Tibial nerve (tissue), 4 donors: ENCODE measurements at regions not wholly inside any gene's neighbourhood (a gene's known extent, or its start where the extent isn't known, plus 50 kb on each side); places are given as distances from the start of the nearest gene placed in this dataset.

Experiments used
- DNase-seq, 2 donors: peaks; one replicate each; pipeline ENCODE4 v3.0.0-alpha.2; 2019; ENCODE audit warnings: low spot score in 2 of 2
- H3K27ac ChIP-seq, 4 donors: fragments of 200-600 bp; sonication (generic) in 3 of 4; one replicate each; pipeline ENCODE4 v1.5.1; 2017 to 2019; ENCODE audit warnings: mild to moderate bottlenecking in 1 of 4
- H3K27me3 ChIP-seq, 2 donors: fragments of 200-600 bp; sonication (generic) in 1 of 2; one replicate each; pipeline versions ENCODE4 v1.5.1 to v1.6.0; 2017 to 2019
- H3K36me3 ChIP-seq, 3 donors: fragments of 200-600 bp; sonication (generic); one replicate each; pipeline ENCODE4 v1.5.1; 2018 to 2019
- H3K4me1 ChIP-seq, 4 donors: fragments of 200-600 bp; sonication (generic) in 3 of 4; one replicate each; pipeline ENCODE4 v1.5.1; 2017 to 2019
- H3K4me3 ChIP-seq, 4 donors: fragments of 200-600 bp; sonication (generic) in 3 of 4; one replicate each; pipeline ENCODE4 v1.5.1; 2017 to 2019; ENCODE audit warnings: mild to moderate bottlenecking in 1 of 4, moderate library complexity in 1 of 4
- H3K9me3 ChIP-seq, 4 donors: fragments of 200-600 bp; sonication (generic) in 3 of 4; one replicate each; pipeline ENCODE4 v1.5.1; 2017 to 2019
- EP300 ChIP-seq, 2 donors: sonication (generic); formaldehyde crosslinking; IDR thresholded peaks; one replicate each; pipeline ENCODE4 v1.6.1; 2017; ENCODE audit warnings: antibody characterized with exemption in 2 of 2, mild to moderate bottlenecking in 1 of 2
- POLR2A ChIP-seq, 2 donors: fragments of 450-650 bp; IDR thresholded peaks; one replicate each; pipeline ENCODE4 v1.6.1; 2017; ENCODE audit warnings: antibody characterized with exemption in 2 of 2, mild to moderate bottlenecking in 2 of 2, moderate library complexity in 2 of 2
- WGBS, 2 donors: methylation state at CpG; one replicate each; pipeline ENCODE4 v1.1.5; 2018; 5-methylcytosine and 5-hydroxymethylcytosine counted together
- TF ChIP-seq, protein P1 (sequence below), 5 experiments: fragments of 200-600 bp in 3 of 5; fragments of 450-650 bp in 2 of 5; sonication (generic) in 3 of 5; IDR thresholded peaks; one replicate each; pipeline ENCODE4 v1.5.1; 2016 to 2019; ENCODE audit warnings: antibody characterized with exemption in 5 of 5, mild to moderate bottlenecking in 3 of 5, moderate library complexity in 2 of 5

- Histone ChIP-seq H3K4me3 (no peak overlapping the region), H3K27me3 (no peaks in the 10 kb centered on the region), H3K36me3 (no peaks in the 10 kb centered on the region), H3K27ac (peak overlapping the region in 3 of 4 donors; percentile 11 to 36 (median 22)), H3K4me1 (peaks cover 0 to 37% (median 4%) of the 10 kb centered on the region in 4 donors), H3K9me3 (no peaks in the 10 kb centered on the region)
- DNase-seq: no peak
- TF ChIP-seq, protein P1, sequence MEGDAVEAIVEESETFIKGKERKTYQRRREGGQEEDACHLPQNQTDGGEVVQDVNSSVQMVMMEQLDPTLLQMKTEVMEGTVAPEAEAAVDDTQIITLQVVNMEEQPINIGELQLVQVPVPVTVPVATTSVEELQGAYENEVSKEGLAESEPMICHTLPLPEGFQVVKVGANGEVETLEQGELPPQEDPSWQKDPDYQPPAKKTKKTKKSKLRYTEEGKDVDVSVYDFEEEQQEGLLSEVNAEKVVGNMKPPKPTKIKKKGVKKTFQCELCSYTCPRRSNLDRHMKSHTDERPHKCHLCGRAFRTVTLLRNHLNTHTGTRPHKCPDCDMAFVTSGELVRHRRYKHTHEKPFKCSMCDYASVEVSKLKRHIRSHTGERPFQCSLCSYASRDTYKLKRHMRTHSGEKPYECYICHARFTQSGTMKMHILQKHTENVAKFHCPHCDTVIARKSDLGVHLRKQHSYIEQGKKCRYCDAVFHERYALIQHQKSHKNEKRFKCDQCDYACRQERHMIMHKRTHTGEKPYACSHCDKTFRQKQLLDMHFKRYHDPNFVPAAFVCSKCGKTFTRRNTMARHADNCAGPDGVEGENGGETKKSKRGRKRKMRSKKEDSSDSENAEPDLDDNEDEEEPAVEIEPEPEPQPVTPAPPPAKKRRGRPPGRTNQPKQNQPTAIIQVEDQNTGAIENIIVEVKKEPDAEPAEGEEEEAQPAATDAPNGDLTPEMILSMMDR (IDR thresholded peaks at IDR 0.05): no peak
- no peak for TF ChIP-seq POLR2A (IDR thresholded peaks at IDR 0.05)
- 62 to 65% methylated on average over 14 of the region's 14 CpGs for WGBS, 2 donors
Measured at GRCh38 chr12:116436561-116437249, 122.5 kb upstream of the MAP1LC3B2 start.

- no peaks in the 10 kb centered on the region for H3K27me3 ChIP-seq
- no peak overlapping the region for H3K4me3 ChIP-seq
- 48 to 58% methylated on average over 4 of the region's 4 CpGs for WGBS, 2 donors
- H3K9me3 ChIP-seq: no peaks in the 10 kb centered on the region
- TF ChIP-seq, protein P1 (IDR thresholded peaks at IDR 0.05): no peak
- TF ChIP-seq POLR2A (IDR thresholded peaks at IDR 0.05) (no peak), EP300 (IDR thresholded peaks at IDR 0.05) (no peak)
- peaks cover 0 to 8% (median 0%) of the 10 kb centered on the region in 4 donors for H3K4me1 ChIP-seq
- no peaks in the 10 kb centered on the region for H3K36me3 ChIP-seq
- no peak overlapping the region for H3K27ac ChIP-seq
- DNase-seq: no peak
Measured at GRCh38 chr12:116441292-116441691, 117.9 kb upstream of the MAP1LC3B2 start.

DNA sequence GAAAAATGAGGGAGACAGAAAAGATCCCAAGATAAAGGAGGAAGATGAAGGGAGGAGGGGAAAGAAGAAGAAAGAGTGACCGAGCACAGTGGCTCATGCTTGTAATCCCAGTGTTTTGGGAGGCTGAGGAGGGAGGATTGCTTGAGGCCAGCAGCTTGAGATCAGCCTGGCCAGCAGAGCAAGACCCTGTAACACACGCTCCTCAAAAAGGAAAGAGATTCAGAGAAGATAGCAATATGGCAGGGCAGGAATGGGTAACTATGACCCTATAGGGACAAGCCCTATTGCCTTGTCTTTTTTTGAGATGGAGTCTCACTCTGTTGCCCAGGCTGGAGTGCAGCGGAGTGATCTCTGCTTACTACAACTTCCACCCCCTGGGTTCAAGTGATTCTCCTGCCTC lies 116.9 kb upstream of the MAP1LC3B2 start:
- H3K4me1 ChIP-seq: no peaks in the 10 kb centered on the region
- TF ChIP-seq, protein P1 (IDR thresholded peaks at IDR 0.05): no peak
- TF ChIP-seq EP300 (IDR thresholded peaks at IDR 0.05) (no peak), POLR2A (IDR thresholded peaks at IDR 0.05) (no peak)
- H3K4me3 ChIP-seq: no peak overlapping the region
- no peaks in the 10 kb centered on the region for H3K9me3 ChIP-seq
- H3K36me3 ChIP-seq: no peaks in the 10 kb centered on the region
- WGBS, 2 donors: 99% methylated on average over 3 of the region's 3 CpGs
- no peaks in the 10 kb centered on the region for H3K27me3 ChIP-seq
- no peak overlapping the region for H3K27ac ChIP-seq
- no peak for DNase-seq

DNA sequence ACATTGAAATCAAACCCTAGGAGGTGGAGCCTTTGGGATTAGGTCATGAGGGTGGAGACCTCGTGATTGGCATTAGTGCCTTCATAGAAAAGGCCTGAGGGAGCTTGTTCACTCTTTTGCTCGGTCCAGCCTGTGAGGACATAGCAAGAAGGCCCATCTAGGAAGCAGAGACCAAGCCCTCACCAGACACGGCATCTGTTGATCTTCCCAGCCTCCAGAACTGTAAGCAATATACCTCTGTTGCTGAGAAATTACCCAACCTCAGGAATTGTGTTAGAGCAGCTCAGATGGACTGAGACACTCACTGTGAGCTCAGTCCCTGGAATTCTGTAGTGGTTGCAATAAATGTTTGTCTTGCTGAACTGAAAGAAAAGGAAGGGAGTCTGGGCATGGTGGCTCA lies 116.2 kb upstream of the MAP1LC3B2 start:
- Histone ChIP-seq H3K27ac (no peak overlapping the region), H3K27me3 (no peaks in the 10 kb centered on the region), H3K36me3 (no peaks in the 10 kb centered on the region), H3K4me3 (no peak overlapping the region), H3K4me1 (no peaks in the 10 kb centered on the region), H3K9me3 (no peaks in the 10 kb centered on the region)
- 73 to 75% methylated on average over 3 of the region's 3 CpGs for WGBS, 2 donors
- TF ChIP-seq EP300 (IDR thresholded peaks at IDR 0.05) (no peak), POLR2A (IDR thresholded peaks at IDR 0.05) (no peak)
- TF ChIP-seq, protein P1 (IDR thresholded peaks at IDR 0.05): no peak
- DNase-seq: no peak

DNA sequence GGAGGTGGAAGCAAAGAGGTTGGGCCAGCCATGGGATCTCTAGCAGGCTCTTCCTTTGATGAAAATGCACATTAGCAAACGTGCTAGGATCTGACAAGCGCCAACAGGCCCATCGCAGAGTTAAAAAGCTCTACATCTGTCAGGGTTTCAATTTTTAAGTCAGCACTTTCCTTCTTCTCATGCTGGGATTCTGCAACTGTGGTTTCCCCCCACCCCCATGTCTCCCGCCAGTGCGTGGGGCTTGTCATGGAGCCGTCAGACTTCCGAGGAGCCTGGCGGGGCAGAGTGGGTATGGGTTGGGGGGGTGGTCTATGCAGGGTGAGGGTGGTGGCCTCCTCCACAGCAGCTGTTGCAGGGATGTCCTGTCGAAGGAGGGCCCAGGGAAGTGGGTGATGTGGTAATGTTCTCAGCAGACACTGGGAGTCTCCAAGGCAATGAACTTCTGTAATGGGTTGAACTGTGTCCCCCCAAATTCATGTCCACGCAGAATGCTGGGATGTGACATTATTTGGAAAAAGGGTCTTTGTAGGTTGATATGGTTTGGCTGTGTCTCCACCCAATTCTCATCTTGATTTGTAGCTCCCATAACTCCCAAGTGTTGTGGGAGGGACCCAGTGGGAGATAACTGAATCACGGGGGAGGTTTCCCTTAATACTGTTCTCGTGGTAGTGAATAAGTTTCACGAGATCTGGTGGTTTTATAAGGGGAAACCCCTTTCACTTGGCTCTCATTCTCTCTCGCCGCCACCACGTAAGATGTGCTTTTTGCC lies 115.2 kb upstream of the MAP1LC3B2 start:
- Histone ChIP-seq H3K36me3 (no peaks in the 10 kb centered on the region), H3K27me3 (no peaks in the 10 kb centered on the region), H3K9me3 (no peaks in the 10 kb centered on the region), H3K27ac (no peak overlapping the region), H3K4me3 (no peak overlapping the region), H3K4me1 (no peaks in the 10 kb centered on the region)
- TF ChIP-seq POLR2A (IDR thresholded peaks at IDR 0.05) (no peak), EP300 (IDR thresholded peaks at IDR 0.05) (no peak)
- TF ChIP-seq, protein P1 (IDR thresholded peaks at IDR 0.05): no peak
- DNase-seq: no peak
- WGBS, 2 donors: 82 to 83% methylated on average over 16 of the region's 16 CpGs
